Gastroesophageal sphincter (tissue), 4 donors: ENCODE measurements at regions not wholly inside any gene's neighbourhood (a gene's known extent, or its start where the extent isn't known, plus 50 kb on each side); places are given as distances from the start of the nearest gene placed in this dataset.

Experiments used
- ATAC-seq: fragments of 150-250 bp; one replicate; pipeline ENCODE4 v1.9.1; 2016; ENCODE audit warnings: mild to moderate bottlenecking, moderate library complexity
- H3K27ac ChIP-seq, 4 donors: fragments of 200-600 bp; sonication (generic) in 3 of 4; 1 replicate in 3 of 4; 2 replicates in 1 of 4; pipeline ENCODE4 v1.5.1; 2016 to 2019
- H3K27me3 ChIP-seq: fragments of 200-600 bp; sonication (generic); one replicate; pipeline ENCODE4 v1.5.1; 2019
- H3K36me3 ChIP-seq, 2 donors: fragments of 200-600 bp; sonication (generic); one replicate each; pipeline ENCODE4 v1.5.1; 2019; ENCODE audit warnings: control low read depth in 1 of 2
- H3K4me1 ChIP-seq, 3 donors: fragments of 200-600 bp; sonication (generic); 1 replicate in 2 of 3; 2 replicates in 1 of 3; pipeline ENCODE4 v1.5.1; 2016 to 2019; ENCODE audit warnings: control low read depth in 2 of 3
- H3K4me3 ChIP-seq, 2 donors: fragments of 200-600 bp; sonication (generic); one replicate each; pipeline ENCODE4 v1.5.1; 2019; ENCODE audit warnings: mild to moderate bottlenecking in 1 of 2, moderate library complexity in 1 of 2
- H3K9me3 ChIP-seq, 3 donors: fragments of 200-600 bp; sonication (generic); one replicate each; pipeline ENCODE4 v1.5.1; 2017 to 2019; ENCODE audit warnings: control low read depth in 2 of 3
- CTCF ChIP-seq, 4 experiments: fragments of 200-600 bp in 2 of 4; fragments of 450-650 bp in 2 of 4; sonication (generic) in 1 of 4; IDR thresholded peaks; one replicate each; pipeline ENCODE4 v1.5.1; 2017 to 2019; ENCODE audit warnings: antibody characterized with exemption in 4 of 4, mild to moderate bottlenecking in 2 of 4, moderate library complexity in 2 of 4
- EP300 ChIP-seq: sonication (generic); formaldehyde crosslinking; IDR thresholded peaks from one replicate; pipeline ENCODE4 v1.6.1; 2017; ENCODE audit warnings: antibody characterized with exemption, mild to moderate bottlenecking
- POLR2A ChIP-seq, 2 donors: fragments of 450-650 bp; IDR thresholded peaks; one replicate each; pipeline ENCODE4 v1.6.1; 2017; ENCODE audit warnings: antibody characterized with exemption in 2 of 2, mild to moderate bottlenecking in 2 of 2, moderate library complexity in 1 of 2
- POLR2AphosphoS5 ChIP-seq: sonication (generic); formaldehyde crosslinking; IDR thresholded peaks from one replicate; pipeline ENCODE4 v1.6.1; 2017; ENCODE audit warnings: antibody characterized with exemption
- whole genome bisulfite sequencing, 2 donors: methylation state at CpG; one replicate each; pipeline ENCODE4 v1.1.5; 2018; ENCODE audit warnings: low coverage in 1 of 2; 5-methylcytosine and 5-hydroxymethylcytosine counted together

GRCh38 chr2:22946553-22946952 is 438.4 kb upstream of the KLHL29 start:
- Histone ChIP-seq H3K9me3 (no peaks in the 10 kb centered on the region), H3K27ac (no peak overlapping the region), H3K27me3 (no peaks in the 10 kb centered on the region), H3K36me3 (no peaks in the 10 kb centered on the region), H3K4me1 (no peaks in the 10 kb centered on the region), H3K4me3 (no peak overlapping the region)
- no peak for ATAC-seq
- TF ChIP-seq CTCF (IDR thresholded peaks at IDR 0.05): no peak
- TF ChIP-seq POLR2AphosphoS5: no peak
- no peak for TF ChIP-seq POLR2A (IDR thresholded peaks at IDR 0.05)
- TF ChIP-seq EP300: no peak
- WGBS, 2 donors: 71 to 80% methylated on average over 2 of the region's 2 CpGs

GRCh38 chr2:22947741-22948140 is 437.2 kb upstream of the KLHL29 start:
- H3K4me1 ChIP-seq: no peaks in the 10 kb centered on the region

GRCh38 chr2:22950431-22950830 is 434.5 kb upstream of the KLHL29 start:
- H3K27me3 ChIP-seq: no peaks in the 10 kb centered on the region
- H3K9me3 ChIP-seq: no peaks in the 10 kb centered on the region
- WGBS, 2 donors: 60 to 65% methylated on average over 1 to 2 of the region's 2 CpGs
- no peaks in the 10 kb centered on the region for H3K4me1 ChIP-seq
- no peak for ATAC-seq
- no peak overlapping the region for H3K4me3 ChIP-seq
- TF ChIP-seq POLR2A (IDR thresholded peaks at IDR 0.05) (no peak), CTCF (IDR thresholded peaks at IDR 0.05) (no peak)
- H3K27ac ChIP-seq: no peak overlapping the region
- H3K36me3 ChIP-seq: no peaks in the 10 kb centered on the region

More at GRCh38 chr2:22947741-22948140, 437.2 kb upstream of the KLHL29 start:
- no peak overlapping the region for H3K27ac ChIP-seq
- no peaks in the 10 kb centered on the region for H3K9me3 ChIP-seq
- no peaks in the 10 kb centered on the region for H3K36me3 ChIP-seq
- no peaks in the 10 kb centered on the region for H3K27me3 ChIP-seq
- no peak for ATAC-seq
- TF ChIP-seq POLR2AphosphoS5 (no peak), POLR2A (IDR thresholded peaks at IDR 0.05) (no peak), EP300 (no peak), CTCF (IDR thresholded peaks at IDR 0.05) (no peak)
- 89% methylated on average over 4 of the region's 4 CpGs; no CpG with 5 or more reads in 1 of the 2 donors for WGBS, 2 donors
- H3K4me3 ChIP-seq: no peak overlapping the region

GRCh38 chr2:22952656-22953225 is 432.2 kb upstream of the KLHL29 start:
- Histone ChIP-seq H3K9me3 (no peaks in the 10 kb centered on the region), H3K4me3 (no peak overlapping the region), H3K27ac (no peak overlapping the region), H3K36me3 (no peaks in the 10 kb centered on the region), H3K4me1 (no peaks in the 10 kb centered on the region), H3K27me3 (no peaks in the 10 kb centered on the region)
- 48 to 55% methylated on average over 5 to 6 of the region's 6 CpGs for WGBS, 2 donors
- TF ChIP-seq CTCF (IDR thresholded peaks at IDR 0.05) (no peak), POLR2AphosphoS5 (no peak), EP300 (no peak), POLR2A (IDR thresholded peaks at IDR 0.05) (no peak)
- ATAC-seq: no peak

- no peaks in the 10 kb centered on the region for H3K36me3 ChIP-seq
- H3K4me1 ChIP-seq: no peaks in the 10 kb centered on the region
- H3K27ac ChIP-seq: no peak overlapping the region
- H3K27me3 ChIP-seq: no peaks in the 10 kb centered on the region
- H3K9me3 ChIP-seq: no peaks in the 10 kb centered on the region
- TF ChIP-seq EP300 (no peak), POLR2AphosphoS5 (no peak), CTCF (IDR thresholded peaks at IDR 0.05) (no peak), POLR2A (IDR thresholded peaks at IDR 0.05) (no peak)
- 92% methylated on average over 4 of the region's 5 CpGs; no CpG with 5 or more reads in 1 of the 2 donors for WGBS, 2 donors
- no peak for ATAC-seq
- no peak overlapping the region for H3K4me3 ChIP-seq
Observed at GRCh38 chr2:22957446-22957845, 427.5 kb upstream of the KLHL29 start.
